Progenitor cell of endocrine pancreas (in vitro differentiated cells): ENCODE measurements at regions not wholly inside any gene's neighbourhood (a gene's known extent, or its start where the extent isn't known, plus 50 kb on each side); places are given as distances from the start of the nearest gene placed in this dataset.

ENCODE experiments used
- DNase-seq: peaks from one replicate; pipeline ENCODE4 v3.0.0; 2021; ENCODE audit warnings: low spot score; ENCODE audit not compliant: unreplicated experiment
- H3K27ac Mint-ChIP-seq: 2 replicates; pipeline ENCODE4 v1.8.0; 2021; ENCODE audit warnings: mild to moderate bottlenecking, moderate library complexity, mixed read lengths
- H3K27me3 Mint-ChIP-seq: 2 replicates; pipeline ENCODE4 v1.8.0; 2021; ENCODE audit warnings: mixed read lengths
- H3K36me3 Mint-ChIP-seq: 2 replicates; pipeline ENCODE4 v1.8.0; 2022; ENCODE audit warnings: mixed read lengths; ENCODE audit not compliant: insufficient read depth
- H3K4me1 Mint-ChIP-seq: 2 replicates; pipeline ENCODE4 v1.8.0; 2021; ENCODE audit warnings: low read depth, mixed read lengths
- H3K4me3 Mint-ChIP-seq: 2 replicates; pipeline ENCODE4 v1.8.0; 2021; ENCODE audit warnings: low read depth, mild to moderate bottlenecking, moderate library complexity, mixed read lengths
- H3K9me3 Mint-ChIP-seq: 2 replicates; pipeline ENCODE4 v1.8.0; 2021; ENCODE audit warnings: low read depth, mixed read lengths
- CTCF ChIP-seq: fragments of 200-600 bp; sonication (generic); IDR thresholded peaks from one replicate; pipeline ENCODE4 v1.5.0; 2021; ENCODE audit warnings: antibody characterized with exemption, mild to moderate bottlenecking; ENCODE audit not compliant: unreplicated experiment

- no peaks in the 10 kb centered on the region for H3K36me3 Mint-ChIP-seq
- DNase-seq, result no peak
- no peaks in the 10 kb centered on the region for H3K4me1 Mint-ChIP-seq
- H3K4me3 Mint-ChIP-seq, result no peak overlapping the region
- no peaks in the 10 kb centered on the region for H3K27me3 Mint-ChIP-seq
- TF ChIP-seq CTCF, result no peak
- no peak overlapping the region for H3K27ac Mint-ChIP-seq
- no peaks in the 10 kb centered on the region for H3K9me3 Mint-ChIP-seq
Observed at GRCh38 chr18:69208545-69208944, 192.1 kb upstream of the DOK6 start.

GRCh38 chr18:69209761-69210160, 190.9 kb upstream of the DOK6 start:
- Mint-ChIP-seq H3K9me3 (no peaks in the 10 kb centered on the region), H3K4me1 (no peaks in the 10 kb centered on the region), H3K36me3 (no peaks in the 10 kb centered on the region), H3K4me3 (no peak overlapping the region), H3K27me3 (no peaks in the 10 kb centered on the region), H3K27ac (no peak overlapping the region)
- no peak for TF ChIP-seq CTCF
- no peak for DNase-seq

GRCh38 chr18:69213842-69214241, 186.8 kb upstream of the DOK6 start:
- Mint-ChIP-seq H3K9me3 (no peaks in the 10 kb centered on the region), H3K27ac (no peak overlapping the region), H3K27me3 (no peaks in the 10 kb centered on the region), H3K36me3 (no peaks in the 10 kb centered on the region), H3K4me3 (no peak overlapping the region), H3K4me1 (no peaks in the 10 kb centered on the region)
- TF ChIP-seq CTCF, result no peak
- DNase-seq, result no peak

- DNase-seq, result no peak
- Mint-ChIP-seq H3K4me3 (no peak overlapping the region), H3K4me1 (peaks cover 1% of the 10 kb centered on the region), H3K36me3 (no peaks in the 10 kb centered on the region), H3K9me3 (no peaks in the 10 kb centered on the region), H3K27ac (no peak overlapping the region), H3K27me3 (no peaks in the 10 kb centered on the region)
- TF ChIP-seq CTCF, result no peak
Observed at GRCh38 chr18:69215161-69215560, 185.5 kb upstream of the DOK6 start.

- no peaks in the 10 kb centered on the region for H3K36me3 Mint-ChIP-seq
- no peak overlapping the region for H3K4me3 Mint-ChIP-seq
- H3K27me3 Mint-ChIP-seq, result no peaks in the 10 kb centered on the region
- H3K4me1 Mint-ChIP-seq, result peaks cover 6% of the 10 kb centered on the region
- no peak for DNase-seq
- no peak for TF ChIP-seq CTCF
- H3K27ac Mint-ChIP-seq, result no peak overlapping the region
- H3K9me3 Mint-ChIP-seq, result no peaks in the 10 kb centered on the region
Observed at GRCh38 chr18:69216321-69216720, 184.4 kb upstream of the DOK6 start.
